ENCODE measurements at regions not wholly inside any gene's neighbourhood (a gene's known extent, or its start where the extent isn't known, plus 50 kb on each side); places are given as distances from the start of the nearest gene placed in this dataset.

- TF ChIP-seq ESRRG (CRISPR knock-in tag; IDR thresholded peaks at IDR 0.05) (no peak), ISL1 (CRISPR knock-in tag; IDR thresholded peaks at IDR 0.05) (no peak), POU6F1 (CRISPR knock-in tag; IDR thresholded peaks at IDR 0.05; ENCODE audit: borderline replicate concordance, low read depth) (no peak), ZNF565 (CRISPR knock-in tag; conservative IDR thresholded peaks at IDR 0.05; ENCODE audit: low read depth) (no peak), CREB5 (CRISPR knock-in tag; IDR thresholded peaks at IDR 0.05; ENCODE audit: low read depth) (no peak), ZNF8 (CRISPR knock-in tag; IDR thresholded peaks at IDR 0.05) (no peak), PPARA (CRISPR knock-in tag; IDR thresholded peaks at IDR 0.05; ENCODE audit: borderline replicate concordance) (no peak), BACH2 (CRISPR knock-in tag; IDR thresholded peaks at IDR 0.05; ENCODE audit: borderline replicate concordance) (no peak), RARB (CRISPR knock-in tag; IDR thresholded peaks at IDR 0.05) (no peak)
Measured at GRCh38 chr13:68347220-68347619, 1117.1 kb upstream of the PCDH9 start.
